GM12891 (cell line): ENCODE measurements at regions not wholly inside any gene's neighbourhood (a gene's known extent, or its start where the extent isn't known, plus 50 kb on each side); places are given as distances from the start of the nearest gene placed in this dataset.

ENCODE experiments used
- PAX5 ChIP-seq: IDR thresholded peaks from 2 replicates; pipeline ENCODE4 v1.6.1; 2011; ENCODE audit warnings: low read length, moderate library complexity, mild to moderate bottlenecking; ENCODE audit not compliant: insufficient read depth, severe bottlenecking
- POLR2A ChIP-seq: IDR thresholded peaks from 2 replicates; pipeline ENCODE4 v1.6.1; 2011; ENCODE audit warnings: low read depth, low read length, control low read depth
- POLR2AphosphoS5 ChIP-seq: IDR thresholded peaks from 2 replicates; pipeline ENCODE4 v1.6.1; 2011; ENCODE audit warnings: low read depth, low read length, control low read depth
- POU2F2 ChIP-seq: IDR thresholded peaks from 2 replicates; pipeline ENCODE4 v1.6.1; 2011; ENCODE audit warnings: low read depth, mild to moderate bottlenecking, control low read depth, low read length, moderate library complexity
- SPI1 ChIP-seq: IDR thresholded peaks from 2 replicates; pipeline ENCODE4 v1.6.1; 2011; ENCODE audit warnings: low read depth, low read length, control low read depth
- TAF1 ChIP-seq: IDR thresholded peaks from 2 replicates; pipeline ENCODE4 v1.6.1; 2011; ENCODE audit warnings: low read depth, low read length, control low read depth

GRCh38 chr20:47413189-47413588, 56.7 kb upstream of the ZMYND8 start:
- TF ChIP-seq POLR2A, result no peak; the same call in 1 of the 2 replicates
- no peak for TF ChIP-seq POLR2AphosphoS5
- no peak for TF ChIP-seq SPI1
- no peak for TF ChIP-seq TAF1
- TF ChIP-seq POU2F2, result no peak
- no peak for TF ChIP-seq PAX5
